Germinal center (tissue), 1 donor: ENCODE measurements at regions not wholly inside any gene's neighbourhood (a gene's known extent, or its start where the extent isn't known, plus 50 kb on each side); places are given as distances from the start of the nearest gene placed in this dataset.
"Not testable (repeated sequence)": the region's sequence is repeated elsewhere in the genome, so short reads cannot be mapped to it uniquely, and the experiment has no call there.

Experiments used
- DNase-seq: peaks from one replicate; pipeline ENCODE4 v3.0.0; 2012; ENCODE audit warnings: mixed read lengths, low spot score

- DNase-seq, result no peak
These were observed 117.4 kb upstream of the GRIA1 start for GRCh38 chr5:153373130-153373498.

DNA sequence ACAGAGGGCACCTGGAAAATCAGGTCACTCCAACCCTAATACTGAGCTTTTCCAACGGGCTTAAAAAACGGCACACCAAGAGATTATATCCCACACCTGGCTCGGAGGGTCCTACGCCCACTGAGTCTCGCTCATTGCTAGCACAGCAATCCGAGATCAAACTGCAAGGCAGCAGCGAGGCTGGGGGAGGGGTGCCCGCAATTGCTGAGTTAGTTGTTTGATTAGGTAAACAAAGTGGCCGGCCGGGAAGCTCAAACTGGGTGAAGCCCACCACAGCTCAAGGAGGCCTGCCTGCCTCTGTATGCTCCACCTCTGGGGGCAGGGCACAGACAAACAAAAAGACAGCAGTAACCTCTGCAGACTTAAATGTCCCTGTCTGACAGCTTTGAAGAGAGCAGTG, 108.8 kb upstream of the GRIA1 start:
- DNase-seq, result not testable (repeated sequence)

GRCh38 chr5:153390569-153390968, 99.9 kb upstream of the GRIA1 start:
- DNase-seq, result no peak

DNA sequence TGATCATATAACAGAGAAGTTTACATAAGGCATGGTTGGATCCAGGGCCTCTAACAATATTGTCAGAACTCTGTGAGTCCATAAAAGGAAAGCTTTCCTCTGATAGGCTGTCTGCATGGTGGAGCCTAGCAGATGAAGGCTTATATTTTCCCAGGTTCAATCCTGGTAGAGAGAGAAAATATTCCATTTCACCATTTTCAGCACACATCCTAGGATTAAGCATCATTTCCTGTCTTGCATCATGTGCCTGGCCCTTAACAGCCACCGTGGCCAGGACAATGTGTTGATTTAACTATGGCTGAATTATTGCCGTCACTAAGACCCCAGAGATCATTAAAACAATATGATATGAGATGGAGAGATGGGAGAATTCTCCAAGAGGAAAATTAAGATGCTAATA, 90.9 kb upstream of the GRIA1 start:
- no peak for DNase-seq

- no peak for DNase-seq
These were observed 89.5 kb upstream of the GRIA1 start for GRCh38 chr5:153400931-153401330.

GRCh38 chr5:153402550-153402949, 87.9 kb upstream of the GRIA1 start:
- DNase-seq, result no peak

- no peak for DNase-seq
These were observed 87.0 kb upstream of the GRIA1 start for GRCh38 chr5:153403470-153403869.

DNA sequence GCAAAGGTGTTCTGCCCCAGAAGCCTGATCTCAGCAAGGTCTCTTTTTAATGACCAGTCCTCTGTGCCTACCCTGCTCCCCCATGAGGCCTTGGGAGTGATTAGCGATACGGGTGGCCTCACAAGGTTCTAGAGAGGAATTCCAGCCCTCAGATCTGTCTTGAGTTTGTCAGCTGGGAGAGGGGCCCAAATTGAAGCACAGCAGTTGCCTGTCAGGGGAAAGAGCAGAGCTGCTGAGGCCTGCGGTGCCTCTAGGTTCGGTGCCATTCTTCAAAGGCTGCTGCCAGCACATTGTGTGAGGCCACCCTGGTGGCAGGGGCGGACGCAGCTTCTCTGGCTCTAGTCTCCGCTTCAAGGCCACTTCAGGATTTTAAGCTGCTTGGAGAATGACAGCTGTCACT, 85.7 kb upstream of the GRIA1 start:
- no peak for DNase-seq

DNA sequence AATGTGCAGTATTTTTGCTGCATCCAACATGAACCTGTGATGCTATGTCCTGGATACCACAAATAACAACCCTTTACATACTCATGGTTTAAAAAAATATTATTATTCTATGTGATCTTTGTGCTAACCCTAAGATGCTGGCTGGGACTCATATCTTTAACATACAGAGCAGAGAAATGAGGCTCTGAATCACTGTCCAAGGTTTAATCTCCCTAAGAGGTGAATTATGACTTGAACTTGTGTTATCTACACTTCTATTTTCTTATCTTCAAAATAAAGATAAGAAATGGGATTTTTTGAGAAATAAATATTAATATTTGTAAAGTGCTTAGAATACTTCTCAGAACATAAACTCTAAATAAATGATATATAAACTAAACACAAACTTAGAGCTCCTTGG, 68.8 kb upstream of the GRIA1 start:
- DNase-seq, result no peak

GRCh38 chr5:153425914-153426313, 64.6 kb upstream of the GRIA1 start:
- no peak for DNase-seq

GRCh38 chr5:153429761-153430380, 60.6 kb upstream of the GRIA1 start:
- no peak for DNase-seq

- DNase-seq, result no peak
These were observed 57.9 kb upstream of the GRIA1 start for GRCh38 chr5:153432583-153432982.

GRCh38 chr5:153437251-153437650, 53.2 kb upstream of the GRIA1 start:
- no peak for DNase-seq

DNA sequence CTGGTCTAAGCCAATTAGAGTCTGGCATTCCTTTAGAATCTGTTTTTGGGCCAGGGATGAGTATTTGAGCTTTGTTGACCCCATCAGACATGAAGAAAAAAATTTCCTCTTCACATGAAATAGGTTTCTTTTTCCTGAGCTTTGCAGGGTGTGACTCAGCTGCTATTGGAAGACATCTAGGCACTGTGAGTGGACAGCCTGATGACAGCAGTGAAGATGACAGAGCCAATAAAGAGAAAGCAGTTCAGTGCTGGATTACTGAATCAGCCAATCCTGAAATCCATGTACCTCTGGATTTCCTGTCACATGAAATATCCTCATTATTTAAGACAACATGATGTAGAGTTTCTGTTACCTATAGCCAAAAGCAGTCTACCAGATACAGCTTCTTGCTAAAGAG, 51.3 kb upstream of the GRIA1 start:
- DNase-seq, result no peak
